Hepatocyte (in vitro differentiated cells): ENCODE measurements at regions not wholly inside any gene's neighbourhood (a gene's known extent, or its start where the extent isn't known, plus 50 kb on each side); places are given as distances from the start of the nearest gene placed in this dataset.

Experiments
- CTCF ChIP-seq: fragments of 200-600 bp; sonication (generic); IDR thresholded peaks from 2 replicates; pipeline ENCODE4 v1.5.1; 2016; ENCODE audit warnings: antibody characterized with exemption, mild to moderate bottlenecking; ENCODE audit not compliant: poor library complexity
- EZH2phosphoT487 ChIP-seq: fragments of 200-600 bp; sonication (generic); IDR thresholded peaks from one replicate; pipeline ENCODE4 v1.6.1; 2018; ENCODE audit warnings: antibody characterized with exemption, mild to moderate bottlenecking, low read depth, moderate library complexity; ENCODE audit not compliant: unreplicated experiment, severe bottlenecking

DNA sequence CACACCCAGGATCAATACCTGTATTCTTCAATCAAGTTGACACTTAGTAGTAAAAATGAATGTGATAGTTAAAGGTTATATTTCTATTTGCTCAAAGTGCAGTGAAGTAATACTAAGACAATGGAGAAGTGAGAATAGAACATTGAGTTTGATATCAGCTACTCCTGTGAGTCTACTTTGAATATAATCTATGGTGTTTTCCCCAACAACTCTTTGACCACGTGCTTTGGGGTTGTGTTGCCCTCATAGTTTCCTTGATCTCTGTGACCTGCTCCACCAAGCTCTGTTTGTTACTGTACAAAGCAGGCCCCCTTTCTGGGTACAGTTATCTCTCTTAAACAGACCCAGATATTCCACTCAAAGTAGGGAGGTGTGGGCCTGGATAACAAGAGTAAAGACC is 222.9 kb downstream of the GALR1 start:
- TF ChIP-seq CTCF: no peak
- no peak for TF ChIP-seq EZH2phosphoT487
